ENCODE measurements at regions not wholly inside any gene's neighbourhood (a gene's known extent, or its start where the extent isn't known, plus 50 kb on each side); places are given as distances from the start of the nearest gene placed in this dataset.

DNA sequence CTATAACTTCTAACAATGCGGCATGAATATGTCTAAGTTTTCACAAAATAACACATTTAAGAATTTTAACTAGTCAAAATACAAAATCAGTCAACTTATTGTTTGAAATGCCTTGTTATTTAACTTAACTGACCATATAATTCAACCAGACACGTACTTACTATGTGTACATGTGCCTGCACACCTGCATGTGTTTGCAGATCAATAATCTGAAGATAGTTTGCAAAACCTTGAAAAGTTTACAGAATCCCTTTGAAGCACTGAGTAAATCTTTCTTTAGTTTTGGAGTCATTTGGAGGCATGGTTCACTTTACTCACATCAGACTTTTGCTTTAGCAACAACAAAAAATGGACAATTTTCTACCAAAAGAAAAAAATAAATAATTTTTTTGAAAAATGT, 363.8 kb downstream of the PMP22 start:
- no peak for DNase-seq

DNA sequence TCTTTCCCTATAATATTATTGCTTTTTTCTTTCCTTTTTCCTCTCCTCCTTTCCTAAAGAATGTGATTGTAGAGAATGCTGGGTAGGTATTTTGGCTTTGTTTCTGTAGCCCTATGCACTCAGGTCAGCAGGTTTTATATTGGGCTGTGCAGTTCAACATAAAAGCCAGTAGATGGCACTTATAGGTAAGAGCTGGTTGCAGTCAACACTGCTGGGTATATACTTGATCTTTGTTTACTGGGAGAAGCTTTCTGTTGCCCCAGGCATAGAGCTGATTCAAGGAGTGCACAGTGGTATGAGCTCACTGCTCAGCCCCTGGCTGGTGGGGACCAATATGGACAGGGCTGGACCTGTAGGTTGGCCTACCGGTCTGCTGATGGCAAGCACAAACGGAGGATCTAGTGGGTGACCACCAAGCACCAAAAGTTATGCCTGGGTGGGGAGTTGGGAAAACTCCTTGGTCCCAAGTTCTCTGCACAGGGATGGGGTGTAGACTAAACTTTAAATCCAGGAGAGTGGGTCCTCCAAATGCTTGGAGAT, 378.9 kb downstream of the PMP22 start:
- DNase-seq: no peak

DNA sequence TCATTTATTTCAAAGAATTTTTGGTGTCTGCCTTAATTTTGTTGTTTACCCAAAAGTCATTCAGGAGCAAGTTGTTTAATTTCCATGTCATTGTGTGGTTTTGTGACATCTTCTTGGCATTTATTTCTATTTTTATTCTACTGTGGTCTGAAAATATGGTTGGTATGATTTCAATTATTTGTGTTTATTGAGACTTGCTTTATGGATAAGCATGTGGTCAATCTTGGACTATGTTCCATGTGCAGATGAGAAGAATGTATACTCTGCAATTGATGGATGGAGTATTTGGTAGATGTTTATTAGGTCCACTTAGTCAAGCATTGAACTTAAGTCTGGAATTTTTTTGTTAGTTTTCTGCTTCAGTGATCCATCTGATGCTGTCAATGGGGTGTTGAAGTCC, 383.0 kb downstream of the PMP22 start:
- DNase-seq: no peak

DNA sequence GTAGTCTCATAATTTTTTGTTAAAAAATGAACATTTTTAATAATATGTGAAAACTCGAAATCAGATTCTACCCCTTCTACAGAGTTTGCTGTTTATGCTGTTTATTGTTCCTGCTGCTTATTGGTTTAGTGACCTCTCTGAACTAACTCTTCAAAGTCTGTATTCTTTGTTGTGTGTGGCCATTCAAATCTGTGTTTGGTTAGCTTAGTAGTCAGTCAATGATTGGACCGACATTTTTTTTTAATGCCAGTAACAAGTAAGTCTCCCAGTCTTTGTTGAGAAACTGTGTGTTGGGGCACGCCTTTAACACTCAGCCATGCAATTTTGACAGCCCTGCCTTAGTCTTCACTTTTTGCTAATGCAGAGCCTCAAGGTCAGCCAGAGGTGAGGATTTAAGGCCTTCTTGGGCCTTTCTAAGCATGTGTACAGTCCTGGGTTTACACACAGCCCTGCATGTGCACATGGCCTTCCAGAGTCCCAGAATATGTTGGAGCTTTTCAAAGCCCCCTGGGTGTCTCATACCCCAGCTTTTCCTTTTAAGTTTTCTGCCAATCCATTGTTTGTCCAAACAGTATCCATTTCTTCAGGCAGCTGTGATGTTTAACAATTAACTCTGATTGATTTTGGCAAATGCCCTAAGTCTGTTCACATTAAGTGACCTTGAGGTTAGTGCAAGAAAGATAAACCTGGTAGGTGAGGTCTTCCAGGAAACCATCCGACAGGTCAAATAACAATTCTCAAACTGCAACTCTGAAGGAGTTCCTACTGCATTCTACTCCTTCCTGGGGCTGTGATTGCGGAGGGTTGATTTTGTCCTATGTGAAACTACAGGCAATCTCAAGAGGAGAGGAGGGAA, 389.3 kb downstream of the PMP22 start:
- no peak for DNase-seq

DNA sequence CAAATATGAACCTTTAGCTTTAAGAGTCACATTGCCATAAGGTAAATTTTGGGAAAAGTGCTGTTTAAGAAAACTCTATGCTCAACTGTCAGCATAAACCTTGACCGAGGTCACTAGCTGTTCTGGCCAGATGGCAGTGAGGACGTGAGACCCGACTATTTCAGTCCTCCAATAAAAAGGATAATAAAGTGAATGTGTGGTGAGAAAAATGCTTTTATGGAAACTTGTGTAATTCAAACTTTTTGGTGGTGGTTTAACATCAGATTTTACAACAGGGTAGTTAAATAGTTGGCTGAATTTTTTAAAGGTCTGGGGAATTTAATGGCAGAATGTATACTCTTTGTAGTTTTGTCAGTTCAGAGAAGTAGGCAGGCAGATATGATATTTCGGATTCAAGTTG, 391.1 kb downstream of the PMP22 start:
- DNase-seq: no peak

DNA sequence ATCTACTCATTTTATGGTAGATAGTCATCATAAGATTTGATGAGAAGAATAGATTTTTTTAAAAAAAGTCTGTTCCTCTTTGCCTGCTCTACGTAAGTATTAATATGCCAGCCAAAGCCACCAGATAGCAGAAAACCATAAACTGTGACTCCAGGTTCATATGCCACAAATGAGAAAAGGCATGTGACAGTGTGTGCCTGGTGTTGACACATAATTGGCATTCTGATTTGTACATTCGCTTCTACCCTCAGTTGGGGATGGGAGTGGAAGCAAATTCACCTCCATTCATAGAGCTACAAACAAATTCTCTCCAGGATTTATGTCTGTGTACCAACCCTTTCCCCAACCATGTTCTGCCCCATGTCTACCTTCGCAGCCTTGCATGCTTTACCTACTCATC, 391.6 kb downstream of the PMP22 start:
- DNase-seq: no peak

DNA sequence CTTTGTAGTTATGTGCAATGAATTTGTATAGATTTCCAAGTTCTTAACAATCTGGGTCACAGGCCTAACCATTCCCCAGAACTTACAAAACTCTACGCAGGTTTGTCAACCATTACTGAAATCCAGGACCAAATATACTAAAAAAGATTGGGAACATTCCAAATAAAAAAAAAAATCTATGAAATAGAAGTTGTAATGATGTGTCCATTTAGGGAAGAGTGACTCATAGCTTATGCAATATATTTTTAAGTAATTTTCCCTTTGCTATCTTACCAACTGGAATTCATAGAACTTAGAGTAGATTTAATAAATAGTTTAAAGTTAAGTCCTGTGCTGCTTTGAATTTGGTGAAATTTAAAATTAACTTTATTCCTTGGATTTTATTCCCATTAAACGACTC, 393.2 kb downstream of the PMP22 start:
- no peak for DNase-seq

DNA sequence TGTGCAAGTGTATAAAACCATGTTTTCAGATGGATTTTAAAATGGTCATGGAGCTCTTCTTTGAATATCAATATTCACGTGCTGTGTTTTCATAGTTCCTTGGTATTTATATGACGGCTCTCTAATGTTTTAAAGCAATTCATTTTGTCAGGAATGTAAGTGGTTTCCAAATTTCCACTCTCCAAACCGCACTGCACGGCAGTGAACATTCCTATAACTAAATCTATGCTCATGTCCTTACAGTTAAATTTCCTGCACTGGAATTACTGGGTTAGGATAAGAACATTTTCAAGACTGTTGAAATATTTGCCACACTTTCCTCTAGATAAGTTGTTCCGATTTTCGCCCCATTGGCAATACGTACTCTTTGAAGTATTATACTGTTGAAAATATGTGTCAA, 398.9 kb downstream of the PMP22 start:
- DNase-seq: no peak

DNA sequence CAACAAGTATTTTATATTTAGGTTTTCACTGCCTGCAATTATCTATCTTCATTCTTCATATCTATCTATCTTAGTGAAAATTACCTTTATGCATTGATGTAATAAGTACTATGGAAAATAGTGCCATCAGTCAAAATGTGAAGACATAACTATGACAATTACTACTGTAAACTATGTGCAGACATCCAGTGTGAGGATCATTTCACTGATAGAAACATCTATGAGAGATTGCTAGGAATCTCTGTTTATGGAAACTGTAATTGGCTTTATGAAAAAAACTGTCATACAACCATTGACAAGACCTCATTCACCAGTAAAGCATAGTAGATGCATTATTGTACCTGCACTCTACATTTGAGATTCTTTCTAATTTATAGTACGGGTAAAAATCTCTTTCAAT, 401.0 kb downstream of the PMP22 start:
- no peak for DNase-seq

DNA sequence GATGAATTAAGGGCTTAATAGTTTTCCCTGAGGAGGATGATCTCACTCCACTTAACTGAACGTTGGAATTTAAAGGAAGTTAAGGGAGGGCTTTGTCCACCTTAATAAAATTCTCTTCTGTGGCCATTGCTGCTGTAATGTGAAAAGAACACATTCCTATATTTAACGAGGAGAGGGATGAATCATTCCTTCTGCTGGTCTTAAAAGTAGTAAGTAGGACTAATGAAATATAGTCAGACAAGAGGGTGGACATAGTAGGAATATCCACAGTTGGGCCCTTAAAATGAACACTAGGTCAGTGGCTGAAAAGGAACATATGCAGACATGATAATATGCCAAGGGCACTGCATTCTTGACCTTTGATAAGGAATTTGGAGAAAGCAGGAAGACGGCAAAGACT, 405.6 kb downstream of the PMP22 start:
- DNase-seq: no peak

DNA sequence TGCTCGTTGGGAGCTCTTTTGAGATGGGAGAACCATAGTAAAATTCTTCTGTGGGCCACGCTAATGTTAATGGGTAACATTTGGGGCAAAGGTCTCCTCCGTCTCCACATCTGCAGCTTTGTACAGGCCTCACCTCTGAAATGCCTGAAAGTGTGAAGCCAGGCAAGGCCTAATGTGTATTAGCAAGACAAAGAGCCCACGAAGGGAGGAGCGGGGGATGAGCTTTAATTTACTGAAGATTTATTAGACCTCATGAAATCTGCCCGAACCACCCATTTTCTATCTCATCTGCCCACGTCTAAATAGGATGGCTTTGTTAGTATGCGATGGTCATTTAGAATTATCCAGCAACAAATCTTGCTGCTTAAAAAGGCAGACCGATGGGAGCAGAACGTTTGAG, 408.9 kb downstream of the PMP22 start:
- DNase-seq: no peak

DNA sequence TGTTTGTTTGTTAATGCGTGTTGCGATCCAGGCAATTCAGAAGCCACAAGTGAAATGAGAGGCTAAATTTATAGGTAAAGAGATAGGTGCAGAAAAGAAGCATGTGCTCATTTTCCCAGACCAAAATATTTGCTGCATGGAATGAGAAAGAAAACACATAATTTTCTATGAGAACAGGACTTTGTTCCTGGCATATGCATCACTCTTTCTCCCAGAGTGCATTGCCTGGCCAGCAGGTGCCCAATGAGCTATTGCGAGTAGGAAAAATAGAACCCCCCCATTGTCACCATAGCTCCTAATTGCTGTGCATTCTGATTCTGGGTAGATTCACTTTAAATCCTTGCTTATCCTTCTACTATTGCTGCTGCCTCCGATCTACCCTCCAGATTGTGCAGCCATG, 410.4 kb downstream of the PMP22 start:
- no peak for DNase-seq

DNA sequence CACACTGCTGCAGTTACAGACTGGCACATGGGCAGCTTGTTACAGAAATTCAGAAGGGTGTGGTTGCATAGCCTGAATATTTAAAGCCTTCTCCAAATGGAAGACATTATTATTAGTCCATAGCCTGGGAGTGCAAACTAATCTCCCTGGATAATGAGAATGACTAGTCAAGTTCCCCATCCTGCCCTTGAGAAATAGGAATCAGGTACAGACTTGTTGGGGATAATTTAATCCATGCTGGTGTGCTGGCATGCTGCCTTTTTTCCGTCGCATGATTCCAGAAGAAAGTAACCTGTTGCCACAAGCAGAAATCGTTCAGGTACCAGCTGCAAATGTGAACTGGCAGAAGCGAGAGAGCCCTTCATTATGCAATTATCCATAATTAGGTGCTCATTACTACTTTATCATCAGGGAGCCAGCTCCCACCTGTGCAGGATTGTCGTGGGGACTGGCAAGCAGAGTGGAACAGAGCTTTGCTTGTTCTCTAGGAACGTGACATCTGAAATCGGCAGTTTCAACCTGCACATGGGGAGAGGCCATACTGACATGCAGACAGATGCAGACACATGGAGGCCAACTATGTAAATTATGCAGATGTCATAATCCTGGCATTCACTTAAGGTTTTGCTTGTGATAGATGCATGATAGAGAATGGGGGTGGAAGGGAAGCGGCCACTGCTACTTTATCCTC, 419.4 kb downstream of the PMP22 start:
- no peak for DNase-seq

DNA sequence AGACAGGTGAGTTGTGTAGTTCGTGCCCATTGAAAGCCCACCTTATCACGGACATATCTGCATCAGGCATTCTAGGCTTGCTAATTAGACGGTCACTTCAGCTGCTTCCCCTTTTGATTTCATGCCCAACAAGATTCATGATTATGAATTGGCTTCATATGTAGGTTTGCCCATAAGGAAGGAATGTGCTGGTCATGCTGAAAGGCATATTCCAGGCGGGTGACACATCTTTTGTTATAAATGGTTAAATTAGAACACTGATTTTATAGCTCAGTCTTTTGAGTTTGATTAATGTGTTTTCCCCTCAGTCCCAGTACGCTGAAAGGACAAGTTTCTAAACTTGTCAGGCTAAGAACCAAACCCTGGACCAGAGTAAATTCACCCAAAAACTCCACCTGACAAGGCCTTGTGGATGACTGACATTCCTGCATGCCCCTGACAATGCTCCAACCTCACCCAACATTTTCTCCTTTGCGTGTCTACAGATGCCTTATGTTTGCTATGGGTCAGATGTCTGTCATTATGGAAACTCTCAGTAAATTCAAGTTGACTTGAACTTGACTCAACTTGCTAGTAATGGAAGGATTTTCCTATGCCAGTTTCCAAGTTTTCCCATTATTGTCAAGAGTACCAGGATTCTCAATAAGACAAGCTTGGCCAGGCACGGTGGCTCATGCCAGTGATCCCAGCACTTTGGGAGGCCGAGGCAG, 421.9 kb downstream of the PMP22 start:
- no peak for DNase-seq

DNA sequence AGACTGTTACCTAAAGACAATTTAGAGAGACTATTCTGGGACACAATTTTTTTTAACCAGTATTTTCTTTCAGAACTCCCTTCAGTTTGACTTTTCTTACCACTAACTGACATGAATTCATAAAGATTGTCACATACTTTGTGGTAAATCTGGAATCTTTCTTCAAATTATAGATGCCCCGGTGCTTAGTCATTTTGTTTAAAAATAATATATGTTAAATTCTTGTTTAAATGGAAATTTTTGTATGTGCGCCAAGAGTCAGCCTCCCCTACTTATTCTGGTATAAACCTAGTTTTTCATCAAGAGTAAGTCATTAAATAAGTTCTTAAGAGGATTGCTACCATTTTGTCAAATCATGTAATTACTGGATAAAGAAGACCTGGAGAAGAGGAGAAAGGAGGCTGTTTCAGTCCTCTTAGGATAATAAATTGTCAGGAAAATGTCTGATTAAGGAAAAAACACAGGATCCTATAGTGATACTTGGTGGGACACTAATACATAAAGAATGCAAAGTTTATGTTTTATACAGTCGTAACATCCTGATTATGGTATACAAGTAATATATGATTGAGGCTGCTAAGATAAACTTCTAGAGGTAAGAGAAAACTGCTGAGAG, 424.4 kb downstream of the PMP22 start:
- no peak for DNase-seq

DNA sequence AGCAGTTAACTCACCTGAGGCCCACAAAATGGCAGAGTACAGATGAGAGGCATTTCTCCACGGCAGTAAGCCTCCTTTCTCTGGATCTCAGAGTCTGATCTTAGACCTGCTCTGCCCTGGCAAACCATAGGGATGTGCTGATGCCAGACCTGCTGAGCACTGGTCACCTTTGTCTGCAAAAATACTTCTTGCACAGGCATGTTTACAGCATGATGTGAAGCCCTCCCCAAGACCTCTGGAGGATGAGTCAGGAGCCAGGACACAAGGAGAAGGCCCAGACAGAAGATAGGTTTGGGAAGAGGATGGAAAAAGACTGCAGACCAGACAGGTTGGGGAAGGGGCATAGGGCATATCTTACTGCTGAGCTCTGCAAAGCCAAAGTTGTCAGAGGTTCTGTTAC, 426.6 kb downstream of the PMP22 start:
- DNase-seq: no peak

DNA sequence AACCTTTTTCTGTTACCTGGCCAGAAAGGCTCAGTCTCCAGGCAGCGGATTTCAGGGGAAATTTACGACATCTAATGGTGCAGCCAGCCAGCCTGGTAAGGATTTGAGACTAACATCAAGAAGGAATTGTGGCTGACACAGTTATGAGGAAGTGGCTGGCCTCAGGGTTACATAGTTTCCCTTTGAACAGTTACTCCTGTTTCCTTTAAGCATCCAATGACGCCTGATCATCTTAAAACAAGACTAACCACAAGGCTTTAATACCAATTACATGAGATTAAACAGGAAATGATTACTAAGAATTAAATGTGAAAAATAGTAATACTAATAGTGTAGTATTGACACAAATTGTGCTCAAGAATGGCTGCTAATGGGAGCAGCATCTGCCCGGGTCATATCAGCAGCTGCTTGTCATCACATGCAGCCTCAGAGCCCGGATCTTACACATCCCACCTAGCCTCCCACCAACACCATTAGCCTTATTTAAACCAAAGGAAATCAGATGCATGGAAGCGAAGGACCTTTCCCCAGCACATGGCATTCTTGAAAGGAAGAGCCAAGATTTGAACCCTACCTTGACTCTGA, 431.8 kb downstream of the PMP22 start:
- DNase-seq: no peak

DNA sequence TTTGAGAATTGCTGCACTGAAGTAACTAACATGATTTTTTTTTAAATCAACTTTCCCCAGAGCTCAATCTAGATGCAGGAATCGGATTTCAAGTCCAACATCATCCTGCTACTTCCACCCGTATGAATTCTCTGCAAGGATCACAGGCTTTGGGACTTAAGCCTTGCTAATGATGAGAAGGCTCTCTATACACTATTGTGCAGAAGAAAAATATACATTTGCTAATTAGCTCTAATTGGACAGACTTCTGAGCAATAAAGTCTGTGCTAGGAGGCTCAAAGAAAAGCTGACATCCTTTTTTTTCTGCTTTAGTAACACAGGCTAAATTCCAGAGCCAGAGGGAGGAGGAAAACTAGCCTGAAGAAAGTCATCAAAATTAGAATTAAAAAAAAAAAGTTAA, 433.6 kb downstream of the PMP22 start:
- DNase-seq: no peak

DNA sequence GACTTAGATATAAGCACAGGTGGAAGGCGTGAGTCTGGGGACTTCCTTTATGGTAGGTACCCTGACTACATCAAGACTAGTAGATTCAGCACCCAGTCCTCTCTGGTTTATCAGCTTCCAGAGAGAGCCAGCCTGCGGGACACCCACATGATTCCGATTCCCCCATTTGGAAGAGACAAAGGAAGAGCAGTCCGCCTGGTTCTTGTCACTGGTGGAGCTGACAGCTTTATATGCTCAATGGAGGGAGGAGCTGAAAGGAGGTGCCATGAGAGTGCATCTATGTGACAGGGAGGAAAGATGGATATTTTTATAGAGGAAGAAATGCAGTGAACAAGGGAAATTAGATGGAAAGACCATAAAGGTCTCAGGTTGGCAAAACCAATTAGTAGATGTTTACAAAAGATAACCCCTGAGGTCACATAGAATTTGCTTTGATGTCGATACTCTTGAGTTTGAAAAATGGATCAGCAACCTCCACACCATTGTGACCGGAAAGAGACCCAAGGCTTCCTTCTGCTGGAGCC, 437.7 kb downstream of the PMP22 start:
- no peak for DNase-seq

DNA sequence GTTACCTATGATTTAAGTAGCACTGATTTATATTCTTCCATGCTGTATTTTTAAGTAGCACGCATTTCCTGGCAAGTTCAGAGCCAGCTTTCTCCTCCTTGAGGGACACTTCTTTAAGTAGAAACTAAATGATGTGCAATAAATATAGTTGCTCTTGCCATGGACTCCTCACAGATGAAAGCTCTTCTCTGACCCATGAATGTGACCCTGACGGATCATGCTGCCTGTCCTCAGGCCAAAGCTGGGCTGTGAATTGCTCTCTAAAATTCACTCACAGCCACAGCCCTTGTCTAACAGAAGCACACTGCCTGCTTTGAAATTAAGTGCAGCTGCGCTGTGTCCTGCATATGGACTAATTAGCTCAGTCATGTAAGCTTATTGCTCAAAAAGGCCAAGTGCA, 438.8 kb downstream of the PMP22 start:
- peak; percentile 4 for DNase-seq

DNA sequence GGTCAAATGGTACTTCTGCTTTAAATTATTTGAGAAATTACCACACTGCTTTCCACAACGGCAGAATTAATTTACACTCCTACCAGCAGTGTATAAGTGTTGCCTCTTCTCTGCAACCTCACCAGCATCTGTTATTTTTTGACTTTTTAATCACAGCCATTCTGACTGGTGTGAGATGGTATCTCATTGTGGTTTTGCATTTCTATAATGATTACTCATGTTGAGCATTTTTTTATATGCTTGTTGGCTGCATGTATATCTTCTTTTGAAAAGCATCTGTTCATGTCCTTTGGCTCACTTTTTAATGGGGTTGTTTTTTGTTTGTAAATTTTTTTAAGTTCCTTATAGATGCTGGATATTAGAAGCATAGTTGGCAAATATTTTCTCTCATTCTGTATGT, 446.7 kb downstream of the PMP22 start:
- DNase-seq: no peak

DNA sequence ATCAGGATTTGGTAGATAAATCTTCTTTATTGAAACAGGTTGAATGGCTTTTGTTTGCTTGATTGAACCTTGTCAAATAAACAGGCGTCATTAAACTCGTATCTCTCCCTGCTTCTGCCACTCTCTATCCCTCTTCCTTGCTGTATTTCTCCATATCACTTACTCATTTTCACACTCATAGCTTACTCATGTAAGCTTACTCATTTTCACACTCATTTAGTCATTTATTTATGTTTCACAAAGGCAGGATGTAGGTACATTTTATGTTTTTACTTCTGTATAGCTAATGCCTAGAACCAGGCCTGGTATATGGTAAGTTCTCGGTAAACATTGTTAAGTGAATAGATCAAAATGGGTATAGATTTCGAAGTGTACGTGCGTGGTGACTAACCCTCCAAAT, 450.0 kb downstream of the PMP22 start:
- DNase-seq: no peak
